Thyroid gland (tissue), 4 donors: ENCODE measurements at regions not wholly inside any gene's neighbourhood (a gene's known extent, or its start where the extent isn't known, plus 50 kb on each side); places are given as distances from the start of the nearest gene placed in this dataset.

ENCODE experiments used
- POLR2A ChIP-seq, 2 donors: fragments of 450-650 bp; IDR thresholded peaks; one replicate each; pipeline ENCODE4 v1.6.1; 2017; ENCODE audit warnings: antibody characterized with exemption in 2 of 2, mild to moderate bottlenecking in 2 of 2, moderate library complexity in 1 of 2
- TF ChIP-seq, protein P1 (sequence below), 6 experiments: fragments of 200-600 bp in 3 of 6; fragments of 450-650 bp in 3 of 6; sonication (generic) in 3 of 6; IDR thresholded peaks; one replicate each; pipeline ENCODE4 v1.5.1; 2016 to 2019; ENCODE audit warnings: antibody characterized with exemption in 6 of 6, mild to moderate bottlenecking in 2 of 6, inconsistent platforms in 1 of 6, moderate library complexity in 1 of 6

DNA sequence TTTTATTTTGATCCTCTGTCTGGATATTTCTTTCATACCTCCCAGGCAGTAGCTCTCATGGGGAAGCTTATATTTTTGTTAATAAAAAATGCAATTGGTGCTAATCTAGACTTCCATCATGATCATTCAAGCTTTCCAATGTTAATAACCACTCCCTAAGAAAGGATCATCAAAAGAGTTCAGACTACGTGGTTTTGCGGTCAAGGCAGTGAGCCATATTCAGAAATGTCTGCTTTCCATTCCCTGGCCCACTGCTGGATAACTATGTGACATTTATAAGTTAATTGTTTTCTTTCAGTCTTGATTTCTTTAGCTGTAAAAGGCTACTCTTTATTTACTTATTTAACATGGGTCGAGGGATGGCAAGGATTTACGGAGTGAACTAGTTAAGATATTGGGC, 414.6 kb downstream of the LMO4 start:
- TF ChIP-seq, protein P1, sequence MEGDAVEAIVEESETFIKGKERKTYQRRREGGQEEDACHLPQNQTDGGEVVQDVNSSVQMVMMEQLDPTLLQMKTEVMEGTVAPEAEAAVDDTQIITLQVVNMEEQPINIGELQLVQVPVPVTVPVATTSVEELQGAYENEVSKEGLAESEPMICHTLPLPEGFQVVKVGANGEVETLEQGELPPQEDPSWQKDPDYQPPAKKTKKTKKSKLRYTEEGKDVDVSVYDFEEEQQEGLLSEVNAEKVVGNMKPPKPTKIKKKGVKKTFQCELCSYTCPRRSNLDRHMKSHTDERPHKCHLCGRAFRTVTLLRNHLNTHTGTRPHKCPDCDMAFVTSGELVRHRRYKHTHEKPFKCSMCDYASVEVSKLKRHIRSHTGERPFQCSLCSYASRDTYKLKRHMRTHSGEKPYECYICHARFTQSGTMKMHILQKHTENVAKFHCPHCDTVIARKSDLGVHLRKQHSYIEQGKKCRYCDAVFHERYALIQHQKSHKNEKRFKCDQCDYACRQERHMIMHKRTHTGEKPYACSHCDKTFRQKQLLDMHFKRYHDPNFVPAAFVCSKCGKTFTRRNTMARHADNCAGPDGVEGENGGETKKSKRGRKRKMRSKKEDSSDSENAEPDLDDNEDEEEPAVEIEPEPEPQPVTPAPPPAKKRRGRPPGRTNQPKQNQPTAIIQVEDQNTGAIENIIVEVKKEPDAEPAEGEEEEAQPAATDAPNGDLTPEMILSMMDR (IDR thresholded peaks at IDR 0.05): no peak
- TF ChIP-seq POLR2A (IDR thresholded peaks at IDR 0.05): no peak
